ENCODE measurements at regions not wholly inside any gene's neighbourhood (a gene's known extent, or its start where the extent isn't known, plus 50 kb on each side); places are given as distances from the start of the nearest gene placed in this dataset.

DNA sequence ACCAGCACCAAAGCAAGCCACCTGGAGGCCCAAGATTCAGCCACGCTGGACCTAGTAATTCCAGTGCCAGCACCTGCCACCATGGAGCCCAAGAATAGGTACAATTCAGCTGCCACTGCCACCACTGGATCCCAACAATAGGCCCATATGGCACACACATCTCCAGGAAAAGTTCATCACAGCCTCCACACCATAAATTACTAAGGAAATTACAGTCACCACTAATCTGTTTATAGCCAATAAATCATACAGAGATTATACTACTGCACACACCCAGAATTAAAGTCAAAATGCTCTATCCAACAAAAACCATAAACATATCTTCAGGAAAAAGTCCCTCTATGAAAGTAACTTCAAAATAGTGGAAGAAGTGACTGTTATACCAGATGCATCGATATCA lies 242.8 kb downstream of the SPATA31D1 start:
- peaks cover 15 to 42% (median 38%) of the 10 kb centered on the region in 7 donors for H3K9me3 Mint-ChIP-seq
- H3K79me2 ChIP-seq (ENCODE audit: insufficient read depth, low read length): no peaks in the 10 kb centered on the region
- H2AFZ ChIP-seq (ENCODE audit: insufficient read depth, low read depth, low read length, poor library complexity, severe bottlenecking): no peak overlapping the region
- H3K27me3 Mint-ChIP-seq (ENCODE audit: low read depth in 3 of 3): no peaks in the 10 kb centered on the region
- no peak for DNase-seq
- H3K27ac Mint-ChIP-seq: no peak overlapping the region
- no peak overlapping the region for H3K27ac ChIP-seq (ENCODE audit: low read depth in 1 of 2, low read length in 2 of 2)
- H3K4me2 ChIP-seq (replicated peaks; ENCODE audit: extremely low read depth, low read length, poor library complexity, severe bottlenecking): no peak overlapping the region
- H3K36me3 Mint-ChIP-seq: no peaks in the 10 kb centered on the region
- H3K4me3 Mint-ChIP-seq: no peak overlapping the region
- no peaks in the 10 kb centered on the region for H4K20me1 ChIP-seq (ENCODE audit: insufficient read depth, low read length)
- peaks cover 34% of the 10 kb centered on the region in 2 donors for H3K9me3 ChIP-seq (replicated peaks in 1 of 2; ENCODE audit: control insufficient read depth in 1 of 2, insufficient read depth in 1 of 2, low read length in 2 of 2)
- H3K27me3 ChIP-seq (ENCODE audit: control insufficient read depth in 2 of 2, insufficient read depth in 2 of 2, low read length in 2 of 2): no peaks in the 10 kb centered on the region
- intact Hi-C loops (cut with micrococcal nuclease): no loop called here
- peaks cover 4 to 6% of the 10 kb centered on the region in 2 donors for H3K4me1 ChIP-seq (ENCODE audit: control insufficient read depth in 1 of 2, insufficient read depth in 2 of 2, low read length in 2 of 2)
- H3K4me3 ChIP-seq (replicated peaks in 1 of 3; ENCODE audit: low read depth in 2 of 3, low read length in 3 of 3): peak overlapping the region in 1 of 3 experiments; percentile 11
- H3K9ac ChIP-seq (ENCODE audit: insufficient read depth, low read length, poor library complexity, severe bottlenecking): no peak overlapping the region
- WGBS (ENCODE audit: insufficient coverage): 94% methylated on average over 1 of the region's 2 CpGs
- TF ChIP-seq CTCF (IDR thresholded peaks at IDR 0.05): no peak
- H3K4me1 Mint-ChIP-seq: peaks cover 10% of the 10 kb centered on the region
- no peaks in the 10 kb centered on the region for H3K36me3 ChIP-seq (replicated peaks in 1 of 2; ENCODE audit: control insufficient read depth in 1 of 2, insufficient read depth in 2 of 2, low read length in 2 of 2)

- H3K4me3 Mint-ChIP-seq: peak overlapping the region in 1 of 2 donors; percentile 62
- Histone ChIP-seq H3K4me3 (replicated peaks in 1 of 3; ENCODE audit: low read depth in 2 of 3, low read length in 3 of 3) (peak overlapping the region in 1 of 3 experiments; percentile 4), H3K4me2 (replicated peaks; ENCODE audit: extremely low read depth, low read length, poor library complexity, severe bottlenecking) (no peak overlapping the region), H2AFZ (ENCODE audit: insufficient read depth, low read depth, low read length, poor library complexity, severe bottlenecking) (no peak overlapping the region), H3K9me3 (replicated peaks in 1 of 2; ENCODE audit: control insufficient read depth in 1 of 2, insufficient read depth in 1 of 2, low read length in 2 of 2) (peaks cover 21 to 27% of the 10 kb centered on the region in 2 donors), H3K27me3 (ENCODE audit: control insufficient read depth in 2 of 2, insufficient read depth in 2 of 2, low read length in 2 of 2) (no peaks in the 10 kb centered on the region), H3K27ac (ENCODE audit: low read depth in 1 of 2, low read length in 2 of 2) (no peak overlapping the region), H3K79me2 (ENCODE audit: insufficient read depth, low read length) (no peaks in the 10 kb centered on the region), H3K9ac (ENCODE audit: insufficient read depth, low read length, poor library complexity, severe bottlenecking) (no peak overlapping the region), H3K4me1 (ENCODE audit: control insufficient read depth in 1 of 2, insufficient read depth in 2 of 2, low read length in 2 of 2) (peaks cover 4 to 6% of the 10 kb centered on the region in 2 donors), H3K36me3 (replicated peaks in 1 of 2; ENCODE audit: control insufficient read depth in 1 of 2, insufficient read depth in 2 of 2, low read length in 2 of 2) (no peaks in the 10 kb centered on the region), H4K20me1 (ENCODE audit: insufficient read depth, low read length) (no peaks in the 10 kb centered on the region)
- H3K9me3 Mint-ChIP-seq: peaks cover 16 to 37% (median 32%) of the 10 kb centered on the region in 7 donors
- H3K27ac Mint-ChIP-seq: peak overlapping the region in 1 of 7 donors; percentile 3
- TF ChIP-seq CTCF (IDR thresholded peaks at IDR 0.05): no peak
- H3K4me1 Mint-ChIP-seq: peaks cover 10% of the 10 kb centered on the region
- intact Hi-C loops (cut with micrococcal nuclease): no loop called here
- H3K36me3 Mint-ChIP-seq: no peaks in the 10 kb centered on the region
- no peak for DNase-seq
- no peaks in the 10 kb centered on the region for H3K27me3 Mint-ChIP-seq (ENCODE audit: low read depth in 3 of 3)
- WGBS (ENCODE audit: insufficient coverage): 0% methylated on average over 1 of the region's 4 CpGs
Measured at GRCh38 chr9:82234160-82234943, 245.8 kb downstream of the SPATA31D1 start.

Measured in CD14-positive monocyte (primary cell).